ENCODE measurements at regions not wholly inside any gene's neighbourhood (a gene's known extent, or its start where the extent isn't known, plus 50 kb on each side); places are given as distances from the start of the nearest gene placed in this dataset.

DNA sequence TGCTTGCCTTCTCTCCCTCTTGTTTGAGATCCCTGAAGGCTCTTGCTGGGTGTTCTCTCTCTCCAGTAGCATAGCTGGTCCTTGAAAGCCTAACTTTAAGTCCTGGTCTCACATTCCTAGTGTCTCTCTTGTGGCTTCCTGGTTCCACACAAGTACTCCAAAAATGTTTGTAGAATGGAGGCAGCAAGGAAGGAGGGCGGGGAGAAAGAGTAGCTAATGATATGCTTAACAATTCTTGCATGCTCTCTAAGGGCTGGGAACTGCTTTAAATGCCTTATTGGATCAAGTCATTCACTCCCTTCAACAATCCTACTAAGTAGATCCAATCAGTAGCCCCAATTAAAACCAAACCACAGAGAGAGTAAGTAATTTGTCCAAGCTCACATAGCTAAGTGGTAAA lies 357.3 kb downstream of the KLF5 start:
- TF ChIP-seq POLR2AphosphoS5 (IDR thresholded peaks at IDR 0.05; ENCODE audit: low read depth, low read length), result no peak
- TF ChIP-seq EGR1 (IDR thresholded peaks at IDR 0.05; ENCODE audit: low read depth), result no peak
- no peak for TF ChIP-seq CTCF (IDR thresholded peaks at IDR 0.05 in 2 of 3, conservative IDR thresholded peaks at IDR 0.05 in 1 of 3; ENCODE audit: borderline replicate concordance in 1 of 3, insufficient read depth in 1 of 3, low read depth in 2 of 3, low read length in 2 of 3)
- no peak for TF ChIP-seq POLR2A (IDR thresholded peaks at IDR 0.05; ENCODE audit: borderline replicate concordance, extremely low read depth, insufficient read depth, insufficient read length)
- no peak for TF ChIP-seq ZBTB33 (IDR thresholded peaks at IDR 0.05; ENCODE audit: extremely low read depth, insufficient replicate concordance, low read length)
- TF ChIP-seq, protein P1, sequence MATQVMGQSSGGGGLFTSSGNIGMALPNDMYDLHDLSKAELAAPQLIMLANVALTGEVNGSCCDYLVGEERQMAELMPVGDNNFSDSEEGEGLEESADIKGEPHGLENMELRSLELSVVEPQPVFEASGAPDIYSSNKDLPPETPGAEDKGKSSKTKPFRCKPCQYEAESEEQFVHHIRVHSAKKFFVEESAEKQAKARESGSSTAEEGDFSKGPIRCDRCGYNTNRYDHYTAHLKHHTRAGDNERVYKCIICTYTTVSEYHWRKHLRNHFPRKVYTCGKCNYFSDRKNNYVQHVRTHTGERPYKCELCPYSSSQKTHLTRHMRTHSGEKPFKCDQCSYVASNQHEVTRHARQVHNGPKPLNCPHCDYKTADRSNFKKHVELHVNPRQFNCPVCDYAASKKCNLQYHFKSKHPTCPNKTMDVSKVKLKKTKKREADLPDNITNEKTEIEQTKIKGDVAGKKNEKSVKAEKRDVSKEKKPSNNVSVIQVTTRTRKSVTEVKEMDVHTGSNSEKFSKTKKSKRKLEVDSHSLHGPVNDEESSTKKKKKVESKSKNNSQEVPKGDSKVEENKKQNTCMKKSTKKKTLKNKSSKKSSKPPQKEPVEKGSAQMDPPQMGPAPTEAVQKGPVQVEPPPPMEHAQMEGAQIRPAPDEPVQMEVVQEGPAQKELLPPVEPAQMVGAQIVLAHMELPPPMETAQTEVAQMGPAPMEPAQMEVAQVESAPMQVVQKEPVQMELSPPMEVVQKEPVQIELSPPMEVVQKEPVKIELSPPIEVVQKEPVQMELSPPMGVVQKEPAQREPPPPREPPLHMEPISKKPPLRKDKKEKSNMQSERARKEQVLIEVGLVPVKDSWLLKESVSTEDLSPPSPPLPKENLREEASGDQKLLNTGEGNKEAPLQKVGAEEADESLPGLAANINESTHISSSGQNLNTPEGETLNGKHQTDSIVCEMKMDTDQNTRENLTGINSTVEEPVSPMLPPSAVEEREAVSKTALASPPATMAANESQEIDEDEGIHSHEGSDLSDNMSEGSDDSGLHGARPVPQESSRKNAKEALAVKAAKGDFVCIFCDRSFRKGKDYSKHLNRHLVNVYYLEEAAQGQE (IDR thresholded peaks at IDR 0.05; ENCODE audit: low read depth), result no peak
- TF ChIP-seq EZH2 (IDR thresholded peaks at IDR 0.05), result no peak
- TF ChIP-seq SIN3A (IDR thresholded peaks at IDR 0.05; ENCODE audit: low read depth), result no peak

All from HCT116 (cell line).